Fibroblast of the aortic adventitia (primary cell): ENCODE measurements at regions not wholly inside any gene's neighbourhood (a gene's known extent, or its start where the extent isn't known, plus 50 kb on each side); places are given as distances from the start of the nearest gene placed in this dataset.

Experiments used
- DNase-seq: peaks from one replicate; pipeline ENCODE4 v3.0.0-alpha.2; 2010; ENCODE audit warnings: low read depth
- H3K4me3 ChIP-seq: 2 replicates; pipeline ENCODE4 v1.5.1; 2011; ENCODE audit warnings: low read depth, mild to moderate bottlenecking, control low read depth, low read length, moderate library complexity
- CTCF ChIP-seq: IDR thresholded peaks from 2 replicates; pipeline ENCODE4 v1.5.1; 2011; ENCODE audit warnings: mild to moderate bottlenecking, low read length, control low read depth, inconsistent platforms; ENCODE audit not compliant: insufficient read depth

GRCh38 chr13:107373551-107373950, 805.6 kb upstream of the ARGLU1 start:
- no peak overlapping the region for H3K4me3 ChIP-seq
- DNase-seq: peak; percentile 76
- peak; percentile 54 for TF ChIP-seq CTCF

- TF ChIP-seq CTCF: no peak
- DNase-seq: peak; percentile 56
- H3K4me3 ChIP-seq: no peak overlapping the region
Measured at GRCh38 chr13:107370015-107370785, 802.3 kb upstream of the ARGLU1 start.

DNA sequence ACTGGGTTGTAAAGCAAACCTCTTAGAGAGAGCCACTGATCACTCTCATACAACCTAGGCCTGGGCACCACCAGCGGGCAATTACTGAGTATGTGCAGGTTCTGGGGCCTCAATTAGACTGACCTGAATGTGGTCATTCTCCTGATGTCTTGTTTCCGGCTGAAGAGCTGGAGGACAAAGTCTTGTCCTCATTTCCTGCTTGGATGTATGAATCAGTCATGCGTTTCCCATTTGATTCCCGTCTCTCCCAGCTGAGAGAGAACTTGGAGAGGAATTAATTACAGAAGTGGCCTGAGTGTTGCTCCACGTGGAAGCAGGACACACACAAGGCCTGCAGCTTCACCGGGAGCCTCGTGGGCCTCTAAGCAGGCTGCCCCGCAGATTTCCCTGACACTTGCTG, 799.3 kb upstream of the ARGLU1 start:
- TF ChIP-seq CTCF: no peak
- no peak for DNase-seq
- H3K4me3 ChIP-seq: no peak overlapping the region

GRCh38 chr13:107365466-107366215, 797.7 kb upstream of the ARGLU1 start:
- no peak for DNase-seq
- no peak overlapping the region for H3K4me3 ChIP-seq
- TF ChIP-seq CTCF: no peak

DNA sequence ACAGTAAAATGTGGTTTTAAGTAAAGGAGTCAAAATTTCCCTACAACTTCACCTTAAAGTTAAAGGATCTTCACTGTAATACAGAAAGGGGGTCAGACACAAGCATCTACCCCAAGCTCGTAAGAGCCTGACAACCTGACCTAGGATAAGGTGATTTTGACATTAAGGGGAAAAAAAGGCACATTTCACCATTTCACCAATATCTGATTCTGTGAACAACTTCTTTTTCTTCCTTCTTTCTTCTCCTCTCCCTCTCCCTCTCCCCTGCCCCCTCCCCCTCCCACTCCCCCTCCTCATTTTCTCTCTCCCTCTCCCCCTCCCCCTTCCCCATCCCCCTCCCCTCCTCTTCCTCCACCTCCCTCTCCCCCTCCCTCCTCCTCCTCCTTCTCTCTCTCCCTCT, 796.7 kb upstream of the ARGLU1 start:
- no peak for DNase-seq
- TF ChIP-seq CTCF: no peak
- H3K4me3 ChIP-seq: no peak overlapping the region

DNA sequence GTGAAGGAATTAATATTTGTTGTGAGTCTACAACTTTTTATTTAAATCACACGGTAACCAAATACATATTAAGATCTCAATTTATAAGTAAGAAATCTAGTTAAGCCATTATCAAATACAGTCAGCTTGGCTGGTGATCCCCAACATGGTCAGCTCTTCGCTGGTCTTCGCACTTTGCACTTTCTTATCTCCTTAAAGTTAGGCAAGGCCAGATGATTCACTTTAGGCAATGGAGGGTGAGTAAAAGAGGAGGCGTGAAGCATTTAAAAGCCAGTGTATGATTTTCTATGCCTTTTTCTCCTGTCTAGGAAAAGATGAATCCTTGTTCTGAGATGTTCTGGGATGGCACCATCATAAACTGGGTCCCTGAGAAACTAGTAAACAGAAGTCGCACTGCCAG, 793.7 kb upstream of the ARGLU1 start:
- H3K4me3 ChIP-seq: no peak overlapping the region
- TF ChIP-seq CTCF: no peak
- peak; percentile 70 for DNase-seq
